HG03025 (cell line): ENCODE measurements at regions not wholly inside any gene's neighbourhood (a gene's known extent, or its start where the extent isn't known, plus 50 kb on each side); places are given as distances from the start of the nearest gene placed in this dataset.
"Not testable (repeated sequence)": the region's sequence is repeated elsewhere in the genome, so short reads cannot be mapped to it uniquely, and the experiment has no call there.

Experiments
- ATAC-seq: cut with Tn5 transposase; IDR thresholded peaks from one replicate; pipeline ENCODE4 v1.9.1; 2021; ENCODE audit warnings: mild to moderate bottlenecking, moderate library complexity; ENCODE audit not compliant: unreplicated experiment, low FRiP score

- ATAC-seq, result no peak
Observed at GRCh38 chr3:163368168-163368567, 1710.1 kb downstream of the SI start.

- ATAC-seq, result no peak
Observed at GRCh38 chr3:163364717-163365116, 1713.6 kb downstream of the SI start.

GRCh38 chr3:163362151-163362550, 1716.1 kb downstream of the SI start:
- no peak for ATAC-seq

GRCh38 chr3:163361357-163361878, 1716.9 kb downstream of the SI start:
- not testable (repeated sequence) for ATAC-seq

GRCh38 chr3:163347944-163348343, 1730.4 kb downstream of the SI start:
- no peak for ATAC-seq

- no peak for ATAC-seq
Observed at GRCh38 chr3:163335429-163335828, 1742.9 kb downstream of the SI start.

GRCh38 chr3:163328680-163329079, 1749.6 kb downstream of the SI start:
- ATAC-seq, result no peak

- ATAC-seq, result no peak
Observed at GRCh38 chr3:163327086-163327485, 1751.2 kb downstream of the SI start.

- ATAC-seq, result no peak
Observed at GRCh38 chr3:163315786-163316185, 1762.5 kb downstream of the SI start.

- no peak for ATAC-seq
Observed at GRCh38 chr3:163306405-163306804, 1771.9 kb downstream of the SI start.

GRCh38 chr3:163273694-163274093, 1777.1 kb downstream of the OTOL1 start:
- no peak for ATAC-seq

- ATAC-seq, result no peak
Observed at GRCh38 chr3:163266731-163267130, 1770.1 kb downstream of the OTOL1 start.

GRCh38 chr3:163261618-163262017, 1765.0 kb downstream of the OTOL1 start:
- no peak for ATAC-seq

GRCh38 chr3:163261056-163261455, 1764.4 kb downstream of the OTOL1 start:
- ATAC-seq, result no peak

GRCh38 chr3:163218336-163218735, 1721.7 kb downstream of the OTOL1 start:
- ATAC-seq, result no peak

- ATAC-seq, result no peak
Observed at GRCh38 chr3:163213838-163214237, 1717.2 kb downstream of the OTOL1 start.

GRCh38 chr3:163196815-163197374, 1700.3 kb downstream of the OTOL1 start:
- ATAC-seq, result no peak

- ATAC-seq, result no peak
Observed at GRCh38 chr3:163196245-163196644, 1699.6 kb downstream of the OTOL1 start.

GRCh38 chr3:163185721-163186350, 1689.2 kb downstream of the OTOL1 start:
- ATAC-seq, result no peak

GRCh38 chr3:163175970-163176369, 1679.4 kb downstream of the OTOL1 start:
- no peak for ATAC-seq

GRCh38 chr3:163172513-163172912, 1675.9 kb downstream of the OTOL1 start:
- ATAC-seq, result not testable (repeated sequence)

GRCh38 chr3:163166197-163166596, 1669.6 kb downstream of the OTOL1 start:
- no peak for ATAC-seq
